IPS-18a (cell line): ENCODE measurements at regions not wholly inside any gene's neighbourhood (a gene's known extent, or its start where the extent isn't known, plus 50 kb on each side); places are given as distances from the start of the nearest gene placed in this dataset.
"Not testable (repeated sequence)": the region's sequence is repeated elsewhere in the genome, so short reads cannot be mapped to it uniquely, and the experiment has no call there.

Experiments
- H3K27ac ChIP-seq: one replicate; pipeline ENCODE4 v1.5.1; 2013; ENCODE audit warnings: low read length
- H3K27me3 ChIP-seq: one replicate; pipeline ENCODE4 v1.6.1; 2013; ENCODE audit warnings: mild to moderate bottlenecking, low read length; ENCODE audit not compliant: control insufficient read depth, insufficient read depth
- H3K36me3 ChIP-seq: one replicate; pipeline ENCODE4 v1.6.1; 2013; ENCODE audit warnings: low read depth, low read length; ENCODE audit not compliant: control insufficient read depth
- H3K4me1 ChIP-seq: one replicate; pipeline ENCODE4 v1.6.1; 2013; ENCODE audit warnings: low read depth, low read length; ENCODE audit not compliant: control insufficient read depth
- H3K4me3 ChIP-seq: one replicate; pipeline ENCODE4 v1.5.1; 2013; ENCODE audit warnings: low read length
- H3K9ac ChIP-seq: one replicate; pipeline ENCODE4 v1.6.1; 2013; ENCODE audit warnings: mild to moderate bottlenecking, low read length, moderate library complexity
- H3K9me3 ChIP-seq: one replicate; pipeline ENCODE4 v1.6.1; 2013; ENCODE audit warnings: low read depth, low read length; ENCODE audit not compliant: control insufficient read depth

DNA sequence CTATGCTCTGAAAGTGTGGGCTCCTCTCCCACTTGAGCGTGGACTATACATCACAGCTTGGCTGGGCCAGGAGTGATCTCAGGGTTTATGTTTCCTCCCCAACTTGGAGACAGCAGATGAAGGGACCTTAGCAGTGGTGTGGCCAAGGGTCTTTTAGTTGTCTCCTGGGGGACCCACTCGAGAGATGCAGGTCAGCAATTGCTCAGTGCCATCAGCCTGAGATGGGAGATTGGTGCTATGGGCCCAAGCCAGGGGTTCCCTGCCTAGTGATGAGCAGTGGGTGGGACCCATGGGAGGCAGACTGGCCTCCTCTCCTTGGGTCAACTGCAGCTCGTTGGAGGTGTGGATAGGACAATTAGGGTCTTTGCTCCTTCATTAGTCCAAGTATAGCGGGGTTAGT lies 510.5 kb upstream of the FSHR start:
- Histone ChIP-seq H3K9me3 (no peaks in the 10 kb centered on the region), H3K4me1 (no peaks in the 10 kb centered on the region), H3K27me3 (no peaks in the 10 kb centered on the region), H3K9ac (no peak overlapping the region), H3K4me3 (no peak overlapping the region), H3K36me3 (no peaks in the 10 kb centered on the region), H3K27ac (no peak overlapping the region)

DNA sequence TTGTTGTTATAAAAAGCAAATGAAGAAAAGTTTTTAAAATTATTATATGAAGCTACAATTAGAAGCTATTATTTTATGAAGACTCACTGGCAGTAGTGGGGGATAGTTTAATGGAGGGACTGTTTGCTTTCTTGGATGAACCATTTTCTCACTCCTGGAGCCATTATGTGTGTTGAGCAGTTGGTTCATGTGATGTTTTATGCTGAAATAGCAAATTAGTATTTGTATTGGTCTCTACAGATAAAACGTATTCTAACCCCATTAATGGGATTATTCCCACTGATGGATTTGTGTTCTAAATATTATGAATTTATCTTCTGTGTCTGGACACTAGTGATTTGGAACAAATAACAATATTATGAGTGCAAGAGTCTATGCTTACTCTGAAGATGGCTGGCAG lies 507.5 kb upstream of the FSHR start:
- no peaks in the 10 kb centered on the region for H3K36me3 ChIP-seq
- no peak overlapping the region for H3K27ac ChIP-seq
- no peaks in the 10 kb centered on the region for H3K4me1 ChIP-seq
- no peaks in the 10 kb centered on the region for H3K27me3 ChIP-seq
- no peaks in the 10 kb centered on the region for H3K9me3 ChIP-seq
- no peak overlapping the region for H3K9ac ChIP-seq
- no peak overlapping the region for H3K4me3 ChIP-seq

DNA sequence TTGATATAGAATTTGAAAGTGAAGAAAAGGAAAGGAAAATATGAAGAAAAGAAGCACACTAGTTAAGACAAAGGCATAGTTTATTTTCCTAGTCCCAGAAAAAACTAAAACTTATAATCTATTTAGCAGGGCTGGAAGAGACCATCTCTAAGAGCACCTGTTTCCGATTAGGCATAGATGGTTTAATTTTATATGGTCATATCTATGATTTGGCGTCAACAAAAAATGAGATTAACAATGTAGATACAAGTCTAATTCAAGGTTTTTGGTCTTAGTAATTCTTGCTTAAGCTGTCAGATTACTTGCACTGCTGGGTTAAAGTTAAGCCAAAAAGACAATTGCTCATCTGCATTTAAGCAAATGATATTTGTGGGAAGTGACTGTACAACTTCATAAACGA lies 502.5 kb upstream of the FSHR start:
- Histone ChIP-seq H3K27me3 (no peaks in the 10 kb centered on the region), H3K4me3 (no peak overlapping the region), H3K27ac (no peak overlapping the region), H3K9ac (no peak overlapping the region), H3K4me1 (no peaks in the 10 kb centered on the region), H3K9me3 (no peaks in the 10 kb centered on the region), H3K36me3 (no peaks in the 10 kb centered on the region)

DNA sequence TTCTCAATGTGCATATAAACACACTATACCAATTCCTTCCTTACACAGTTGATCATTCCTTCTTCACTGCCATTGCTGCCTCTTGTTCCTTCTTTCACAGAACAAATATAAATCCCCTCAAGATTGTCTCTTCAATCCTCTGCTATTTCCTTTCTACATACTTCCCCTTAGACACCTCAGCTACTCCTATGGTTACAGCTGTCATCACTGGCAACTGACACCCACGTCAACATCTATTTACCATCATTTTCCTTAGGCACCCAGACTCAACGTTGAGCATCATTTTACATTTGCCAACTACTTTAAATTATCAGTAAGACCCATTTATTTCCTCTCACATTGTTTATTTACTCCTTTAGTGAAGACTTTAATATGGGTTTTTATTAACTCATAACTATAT lies 488.8 kb upstream of the FSHR start:
- no peaks in the 10 kb centered on the region for H3K36me3 ChIP-seq
- no peak overlapping the region for H3K9ac ChIP-seq
- H3K9me3 ChIP-seq = no peaks in the 10 kb centered on the region
- H3K4me1 ChIP-seq = peaks cover 14% of the 10 kb centered on the region
- no peak overlapping the region for H3K4me3 ChIP-seq
- no peaks in the 10 kb centered on the region for H3K27me3 ChIP-seq
- H3K27ac ChIP-seq = no peak overlapping the region

DNA sequence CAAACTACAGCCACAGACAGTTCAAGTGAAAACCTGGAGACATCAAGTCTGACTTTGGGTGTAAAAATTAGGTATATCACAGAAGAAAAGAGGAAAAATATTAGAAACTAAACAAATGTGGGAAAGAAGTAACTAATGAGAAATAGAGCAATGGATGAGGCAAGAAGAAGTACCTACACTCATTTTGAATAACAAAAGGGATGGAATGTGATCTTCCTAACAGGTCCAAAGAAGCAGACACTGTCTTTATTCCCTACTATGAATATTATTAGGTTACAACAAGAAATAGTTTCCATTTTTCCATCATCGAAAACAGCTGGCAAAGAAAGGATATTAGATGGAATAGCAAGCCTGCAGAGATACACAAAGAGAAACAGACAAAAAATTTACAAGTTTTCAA lies 486.3 kb upstream of the FSHR start:
- Histone ChIP-seq H3K9me3 (no peaks in the 10 kb centered on the region), H3K9ac (no peak overlapping the region), H3K36me3 (no peaks in the 10 kb centered on the region), H3K27me3 (no peaks in the 10 kb centered on the region), H3K4me3 (no peak overlapping the region), H3K27ac (peak overlapping the region; percentile 6), H3K4me1 (peaks cover 14% of the 10 kb centered on the region)

DNA sequence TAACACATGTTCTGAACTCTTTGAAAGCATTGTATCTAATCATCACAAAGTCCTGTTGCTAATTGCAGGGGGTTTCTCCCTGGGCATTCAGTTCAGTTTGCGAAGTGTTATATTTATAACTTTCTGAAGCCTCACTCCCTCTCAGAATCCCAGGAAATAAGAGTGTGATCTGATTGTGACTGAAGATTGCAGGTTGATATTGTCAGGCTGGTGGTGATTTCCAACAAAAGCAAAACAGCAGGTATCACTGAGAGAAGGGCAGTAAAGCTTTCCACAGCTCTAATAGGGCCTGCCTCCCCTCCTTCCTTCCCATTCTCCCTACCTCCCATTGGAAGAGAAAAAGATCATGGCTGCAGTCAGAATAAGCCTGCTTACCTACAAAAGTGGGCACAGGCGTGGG lies 466.7 kb upstream of the FSHR start:
- H3K4me1 ChIP-seq = no peaks in the 10 kb centered on the region
- H3K9me3 ChIP-seq = no peaks in the 10 kb centered on the region
- H3K27me3 ChIP-seq = no peaks in the 10 kb centered on the region
- H3K4me3 ChIP-seq = no peak overlapping the region
- H3K9ac ChIP-seq = no peak overlapping the region
- no peak overlapping the region for H3K27ac ChIP-seq
- H3K36me3 ChIP-seq = no peaks in the 10 kb centered on the region

DNA sequence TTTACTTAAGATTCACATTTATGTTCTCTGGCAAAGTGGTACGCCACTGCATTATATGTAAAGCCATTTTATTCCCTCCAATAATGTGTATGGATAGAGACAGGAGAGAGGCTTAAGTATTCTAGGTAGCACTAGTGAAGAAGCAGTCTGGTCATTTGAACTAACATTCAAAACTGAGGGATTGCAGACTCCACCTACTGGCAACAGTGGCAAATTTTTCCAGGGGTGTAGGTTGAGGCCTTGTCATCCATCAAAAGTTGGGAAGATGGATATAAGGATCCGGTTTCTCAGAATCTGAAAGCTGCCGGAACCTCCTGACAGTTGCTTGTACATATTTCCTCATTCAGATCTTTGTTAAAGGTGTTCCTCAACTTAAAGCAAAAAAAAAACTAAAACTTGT lies 465.5 kb upstream of the FSHR start:
- Histone ChIP-seq H3K27ac (no peak overlapping the region), H3K9me3 (no peaks in the 10 kb centered on the region), H3K27me3 (no peaks in the 10 kb centered on the region), H3K36me3 (no peaks in the 10 kb centered on the region), H3K9ac (no peak overlapping the region), H3K4me1 (no peaks in the 10 kb centered on the region), H3K4me3 (no peak overlapping the region)

DNA sequence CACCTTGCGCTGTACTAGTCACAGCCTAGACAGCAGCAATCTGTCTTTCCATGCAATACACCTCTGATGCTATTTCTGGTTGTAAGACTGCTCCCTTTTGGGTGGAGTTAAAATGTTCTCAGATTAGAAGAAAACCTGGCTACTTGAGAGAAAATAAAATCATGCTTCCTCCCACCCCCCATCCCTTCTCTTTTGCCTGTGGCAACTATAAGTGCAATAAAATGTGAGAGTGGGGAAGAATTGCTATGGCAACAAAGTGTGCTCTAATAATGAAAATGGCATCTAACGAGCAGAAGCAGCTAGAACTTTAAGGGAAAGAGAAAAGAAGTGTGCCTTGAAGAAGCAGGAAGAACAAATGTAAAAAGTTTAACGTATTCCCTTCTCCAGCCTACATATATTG lies 464.2 kb upstream of the FSHR start:
- no peaks in the 10 kb centered on the region for H3K27me3 ChIP-seq
- no peak overlapping the region for H3K9ac ChIP-seq
- no peaks in the 10 kb centered on the region for H3K36me3 ChIP-seq
- no peaks in the 10 kb centered on the region for H3K4me1 ChIP-seq
- H3K9me3 ChIP-seq = no peaks in the 10 kb centered on the region
- no peak overlapping the region for H3K4me3 ChIP-seq
- no peak overlapping the region for H3K27ac ChIP-seq

DNA sequence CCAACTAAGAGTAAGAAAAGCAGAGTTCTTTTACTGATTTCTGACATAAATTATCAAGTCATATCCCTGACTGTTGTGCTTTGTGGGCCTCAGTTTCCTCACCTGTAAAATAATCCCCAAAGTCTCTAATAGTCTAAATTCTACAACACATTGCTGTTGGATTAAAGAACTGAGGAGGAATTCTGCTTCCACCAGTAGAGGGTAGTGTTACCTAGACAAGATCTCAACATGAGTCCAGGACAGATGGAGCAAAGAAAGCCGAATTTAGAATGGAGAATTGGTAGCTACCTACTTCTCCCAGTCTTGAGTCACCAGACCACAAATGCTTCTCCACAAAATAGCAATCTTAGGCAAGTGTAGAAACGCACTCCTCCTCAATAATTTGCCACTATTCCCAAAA lies 462.5 kb upstream of the FSHR start:
- no peaks in the 10 kb centered on the region for H3K27me3 ChIP-seq
- H3K9me3 ChIP-seq = no peaks in the 10 kb centered on the region
- no peak overlapping the region for H3K4me3 ChIP-seq
- H3K36me3 ChIP-seq = no peaks in the 10 kb centered on the region
- H3K27ac ChIP-seq = no peak overlapping the region
- no peak overlapping the region for H3K9ac ChIP-seq
- H3K4me1 ChIP-seq = no peaks in the 10 kb centered on the region

DNA sequence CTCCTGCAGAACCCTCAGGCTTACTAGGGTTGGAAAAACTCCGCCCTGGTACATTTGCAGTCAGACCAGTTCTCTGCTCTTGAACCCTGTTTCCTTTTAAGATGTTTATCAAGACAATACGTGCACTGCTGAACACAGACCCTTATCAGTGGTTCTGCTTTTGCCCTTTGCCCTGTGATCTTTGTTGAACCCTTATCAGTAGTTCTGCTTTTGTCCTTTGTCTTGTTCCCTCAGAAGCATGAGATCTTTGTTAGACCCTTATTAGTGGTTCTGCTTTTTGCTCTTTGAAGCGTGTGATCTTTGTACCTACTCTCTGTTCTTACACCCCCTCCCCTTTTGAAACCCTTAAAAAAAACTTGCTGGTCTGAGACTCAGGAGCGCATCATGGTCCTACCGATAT lies 457.5 kb upstream of the FSHR start:
- not testable (repeated sequence) for H3K36me3 ChIP-seq, H3K27me3 ChIP-seq, H3K27ac ChIP-seq, H3K4me1 ChIP-seq, H3K9me3 ChIP-seq, H3K9ac ChIP-seq, H3K4me3 ChIP-seq

DNA sequence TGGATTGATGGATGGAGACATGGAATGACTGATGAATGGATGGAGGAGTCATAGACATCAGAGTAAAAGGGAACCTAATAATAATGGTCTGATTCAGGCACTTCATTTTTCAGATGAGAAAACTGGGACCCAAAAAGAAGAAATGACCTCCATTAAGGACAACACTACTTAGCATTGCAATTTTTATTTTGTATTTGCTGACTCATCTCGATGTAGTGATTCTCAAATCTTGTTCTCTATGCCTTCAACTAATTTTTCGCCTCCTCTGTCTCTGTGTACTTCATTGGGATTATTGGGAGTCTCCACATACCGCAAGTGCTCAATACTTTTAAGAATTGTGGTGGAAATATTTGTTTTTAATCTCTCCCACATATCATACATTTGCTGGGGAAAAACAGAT lies 446.2 kb upstream of the FSHR start:
- H3K4me3 ChIP-seq = no peak overlapping the region
- H3K9ac ChIP-seq = no peak overlapping the region
- H3K9me3 ChIP-seq = no peaks in the 10 kb centered on the region
- H3K27me3 ChIP-seq = no peaks in the 10 kb centered on the region
- no peaks in the 10 kb centered on the region for H3K36me3 ChIP-seq
- H3K27ac ChIP-seq = no peak overlapping the region
- no peaks in the 10 kb centered on the region for H3K4me1 ChIP-seq

DNA sequence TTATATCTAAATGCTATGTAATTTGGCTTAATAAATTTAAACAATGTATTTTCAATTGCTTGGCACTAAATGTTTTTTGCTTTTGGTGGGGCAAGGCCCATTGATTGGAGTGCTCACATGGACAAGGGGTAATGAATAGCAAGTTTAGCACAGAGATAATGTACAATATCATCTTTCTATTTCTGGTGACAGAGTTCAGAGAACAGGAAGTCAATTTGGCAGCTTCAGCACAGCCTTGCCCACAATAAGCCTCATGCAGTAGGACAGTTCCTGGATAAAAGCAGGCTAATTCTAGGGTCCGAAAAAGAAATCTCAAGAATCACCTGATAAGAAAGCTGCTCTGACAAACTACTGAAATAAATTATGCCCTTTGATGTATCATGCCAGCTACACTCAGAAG lies 443.9 kb upstream of the FSHR start:
- Histone ChIP-seq H3K27ac (no peak overlapping the region), H3K4me3 (no peak overlapping the region), H3K36me3 (no peaks in the 10 kb centered on the region), H3K27me3 (no peaks in the 10 kb centered on the region), H3K9ac (no peak overlapping the region), H3K9me3 (peaks cover 8% of the 10 kb centered on the region), H3K4me1 (no peaks in the 10 kb centered on the region)

DNA sequence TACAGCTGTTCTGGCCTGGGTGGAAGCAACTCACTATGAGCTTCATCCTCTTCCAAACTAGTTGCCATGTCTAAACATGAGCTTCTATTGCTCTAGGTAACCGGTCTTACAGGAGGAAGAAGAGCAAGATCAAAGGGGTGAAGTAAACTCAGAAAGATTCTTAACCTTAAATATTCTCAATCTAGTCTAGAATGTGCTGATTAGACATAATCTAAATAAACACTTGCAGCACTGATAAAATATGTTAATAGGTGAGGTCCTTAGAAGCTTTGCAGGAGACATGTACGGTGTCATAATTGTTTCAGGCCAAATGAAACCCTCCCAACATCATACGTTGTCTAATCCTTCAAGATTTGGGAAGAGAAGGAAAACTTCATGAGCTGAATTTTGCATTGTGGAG lies 431.6 kb upstream of the FSHR start:
- Histone ChIP-seq H3K4me3 (no peak overlapping the region), H3K9ac (no peak overlapping the region), H3K27me3 (no peaks in the 10 kb centered on the region), H3K36me3 (no peaks in the 10 kb centered on the region), H3K27ac (no peak overlapping the region), H3K9me3 (no peaks in the 10 kb centered on the region), H3K4me1 (no peaks in the 10 kb centered on the region)
